ENCODE measurements at regions not wholly inside any gene's neighbourhood (a gene's known extent, or its start where the extent isn't known, plus 50 kb on each side); places are given as distances from the start of the nearest gene placed in this dataset.

DNA sequence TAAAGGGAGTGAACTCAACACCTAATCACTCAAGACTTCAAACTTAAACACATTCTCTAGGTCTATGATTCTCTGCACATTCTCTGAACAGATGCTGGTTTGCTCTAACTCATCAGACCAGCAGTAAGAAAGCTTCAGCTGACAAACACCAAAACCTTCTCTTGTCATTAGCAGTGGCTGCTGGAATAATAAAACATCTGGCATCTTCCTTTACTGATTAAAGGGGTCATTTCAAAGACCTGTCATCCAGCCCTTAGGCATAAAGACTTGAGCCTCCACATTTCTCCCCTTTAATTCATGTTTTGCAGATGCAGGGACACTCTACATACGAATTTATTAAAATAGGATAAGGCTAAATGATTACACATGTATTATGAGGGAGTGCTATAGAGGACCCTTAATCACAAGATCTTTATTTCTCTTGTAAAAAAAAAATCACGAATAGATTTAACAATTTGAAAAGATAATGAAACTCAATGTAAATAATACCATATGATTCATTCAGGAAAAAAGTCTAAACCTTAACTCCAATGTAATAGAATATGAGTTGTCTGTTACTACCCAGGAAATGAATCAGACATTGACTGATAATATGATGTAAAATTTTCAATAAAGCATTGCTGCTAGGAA lies 152.4 kb upstream of the GNAI1 start:
- Mint-ChIP-seq H3K27me3 (ENCODE audit: insufficient read depth, unreplicated experiment) (no peaks in the 10 kb centered on the region), H3K9me3 (ENCODE audit: unreplicated experiment) (no peaks in the 10 kb centered on the region), H3K4me3 (ENCODE audit: unreplicated experiment) (no peak overlapping the region), H3K4me1 (ENCODE audit: low read depth, unreplicated experiment) (no peaks in the 10 kb centered on the region), H3K27ac (ENCODE audit: unreplicated experiment) (no peak overlapping the region), H3K36me3 (ENCODE audit: insufficient read depth, unreplicated experiment) (peaks cover 3% of the 10 kb centered on the region)
- TF ChIP-seq, protein P1, sequence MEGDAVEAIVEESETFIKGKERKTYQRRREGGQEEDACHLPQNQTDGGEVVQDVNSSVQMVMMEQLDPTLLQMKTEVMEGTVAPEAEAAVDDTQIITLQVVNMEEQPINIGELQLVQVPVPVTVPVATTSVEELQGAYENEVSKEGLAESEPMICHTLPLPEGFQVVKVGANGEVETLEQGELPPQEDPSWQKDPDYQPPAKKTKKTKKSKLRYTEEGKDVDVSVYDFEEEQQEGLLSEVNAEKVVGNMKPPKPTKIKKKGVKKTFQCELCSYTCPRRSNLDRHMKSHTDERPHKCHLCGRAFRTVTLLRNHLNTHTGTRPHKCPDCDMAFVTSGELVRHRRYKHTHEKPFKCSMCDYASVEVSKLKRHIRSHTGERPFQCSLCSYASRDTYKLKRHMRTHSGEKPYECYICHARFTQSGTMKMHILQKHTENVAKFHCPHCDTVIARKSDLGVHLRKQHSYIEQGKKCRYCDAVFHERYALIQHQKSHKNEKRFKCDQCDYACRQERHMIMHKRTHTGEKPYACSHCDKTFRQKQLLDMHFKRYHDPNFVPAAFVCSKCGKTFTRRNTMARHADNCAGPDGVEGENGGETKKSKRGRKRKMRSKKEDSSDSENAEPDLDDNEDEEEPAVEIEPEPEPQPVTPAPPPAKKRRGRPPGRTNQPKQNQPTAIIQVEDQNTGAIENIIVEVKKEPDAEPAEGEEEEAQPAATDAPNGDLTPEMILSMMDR (IDR thresholded peaks at IDR 0.05; ENCODE audit: insufficient read depth in 1 of 2, low read depth in 1 of 2, low read length in 1 of 2, severe bottlenecking in 1 of 2, unreplicated experiment in 1 of 2) = no peak
- intact Hi-C loops (cut with micrococcal nuclease; ENCODE audit: unreplicated experiment) = no loop called here
- no peak for DNase-seq
- Histone ChIP-seq H3K9me3 (no peaks in the 10 kb centered on the region), H3K36me3 (ENCODE audit: control insufficient read depth, insufficient read depth, low read length) (no peaks in the 10 kb centered on the region), H3K4me3 (ENCODE audit: low read depth, low read length) (no peak overlapping the region), H3K27me3 (replicated peaks; ENCODE audit: control insufficient read depth, insufficient read depth, low read length) (no peaks in the 10 kb centered on the region), H3K4me1 (no peaks in the 10 kb centered on the region)
- BruUV-seq (replicated peaks) = no TSS peak
- CTCF ChIA-PET = no interaction called here
- POLR2A ChIA-PET = no interaction called here

DNA sequence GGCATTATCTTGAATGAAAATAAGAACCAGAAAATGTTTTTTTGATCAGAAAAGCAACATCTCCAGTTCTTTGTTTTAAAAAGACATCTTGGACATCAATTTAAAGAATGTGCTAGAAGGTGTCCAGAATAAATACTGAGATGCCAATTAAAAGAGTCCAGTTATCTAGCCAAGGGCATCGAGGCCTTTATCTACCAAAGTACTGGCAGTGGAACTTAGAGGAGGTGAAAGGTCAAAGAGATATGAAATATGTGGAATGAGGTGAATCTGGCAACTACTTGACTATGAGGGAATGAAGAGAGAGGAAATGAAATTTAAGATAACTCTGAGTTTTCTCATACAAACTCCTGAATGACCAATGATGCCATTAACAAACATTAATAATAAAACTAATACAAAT lies 154.3 kb upstream of the GNAI1 start:
- Mint-ChIP-seq H3K9me3 (ENCODE audit: unreplicated experiment) (no peaks in the 10 kb centered on the region), H3K4me3 (ENCODE audit: unreplicated experiment) (no peak overlapping the region), H3K27me3 (ENCODE audit: insufficient read depth, unreplicated experiment) (no peaks in the 10 kb centered on the region), H3K36me3 (ENCODE audit: insufficient read depth, unreplicated experiment) (peaks cover 4% of the 10 kb centered on the region), H3K4me1 (ENCODE audit: low read depth, unreplicated experiment) (no peaks in the 10 kb centered on the region), H3K27ac (ENCODE audit: unreplicated experiment) (no peak overlapping the region)
- Histone ChIP-seq H3K36me3 (ENCODE audit: control insufficient read depth, insufficient read depth, low read length) (no peaks in the 10 kb centered on the region), H3K9me3 (no peaks in the 10 kb centered on the region), H3K4me1 (no peaks in the 10 kb centered on the region), H3K27me3 (replicated peaks; ENCODE audit: control insufficient read depth, insufficient read depth, low read length) (no peaks in the 10 kb centered on the region), H3K4me3 (ENCODE audit: low read depth, low read length) (no peak overlapping the region)
- ChIA-PET POLR2A (no interaction called here), CTCF (no interaction called here)
- TF ChIP-seq, protein P1 (IDR thresholded peaks at IDR 0.05; ENCODE audit: insufficient read depth in 1 of 2, low read depth in 1 of 2, low read length in 1 of 2, severe bottlenecking in 1 of 2, unreplicated experiment in 1 of 2) = no peak
- intact Hi-C loops (cut with micrococcal nuclease; ENCODE audit: unreplicated experiment) = no loop called here
- DNase-seq = no peak
- no TSS peak for BruUV-seq (replicated peaks)

DNA sequence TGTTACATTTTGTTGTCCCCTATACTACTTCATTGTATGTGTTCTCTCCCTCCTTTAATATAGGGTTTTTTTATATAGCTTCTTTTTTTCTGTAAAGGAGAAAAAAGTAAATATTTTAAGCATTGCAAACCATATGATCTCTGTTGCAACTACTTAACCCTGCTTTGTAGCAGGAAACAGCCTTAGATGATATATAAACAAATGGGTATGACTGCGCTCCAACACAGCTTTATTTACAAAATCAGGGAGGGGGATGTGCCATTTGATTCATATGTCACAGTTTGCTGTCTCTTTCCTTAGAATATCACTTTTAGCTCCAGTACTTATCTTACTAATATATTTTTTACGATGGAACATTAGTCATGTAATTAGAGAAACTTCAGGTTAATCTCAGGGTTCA lies 155.2 kb upstream of the GNAI1 start:
- no peaks in the 10 kb centered on the region for H3K4me1 Mint-ChIP-seq (ENCODE audit: low read depth, unreplicated experiment)
- TF ChIP-seq, protein P1 (IDR thresholded peaks at IDR 0.05; ENCODE audit: insufficient read depth in 1 of 2, low read depth in 1 of 2, low read length in 1 of 2, severe bottlenecking in 1 of 2, unreplicated experiment in 1 of 2) = no peak
- no TSS peak for BruUV-seq (replicated peaks)
- CTCF ChIA-PET = no interaction called here
- H3K27me3 ChIP-seq (replicated peaks; ENCODE audit: control insufficient read depth, insufficient read depth, low read length) = no peaks in the 10 kb centered on the region
- H3K27me3 Mint-ChIP-seq (ENCODE audit: insufficient read depth, unreplicated experiment) = no peaks in the 10 kb centered on the region
- H3K9me3 ChIP-seq = no peaks in the 10 kb centered on the region
- H3K4me3 ChIP-seq (ENCODE audit: low read depth, low read length) = no peak overlapping the region
- intact Hi-C loops (cut with micrococcal nuclease; ENCODE audit: unreplicated experiment) = no loop called here
- no peak for DNase-seq
- peaks cover 4% of the 10 kb centered on the region for H3K36me3 Mint-ChIP-seq (ENCODE audit: insufficient read depth, unreplicated experiment)
- no peaks in the 10 kb centered on the region for H3K36me3 ChIP-seq (ENCODE audit: control insufficient read depth, insufficient read depth, low read length)
- H3K9me3 Mint-ChIP-seq (ENCODE audit: unreplicated experiment) = no peaks in the 10 kb centered on the region
- no peak overlapping the region for H3K4me3 Mint-ChIP-seq (ENCODE audit: unreplicated experiment)
- no peak overlapping the region for H3K27ac Mint-ChIP-seq (ENCODE audit: unreplicated experiment)
- POLR2A ChIA-PET = no interaction called here
- H3K4me1 ChIP-seq = no peaks in the 10 kb centered on the region
